Osteoblast (primary cell): ENCODE measurements at regions not wholly inside any gene's neighbourhood (a gene's known extent, or its start where the extent isn't known, plus 50 kb on each side); places are given as distances from the start of the nearest gene placed in this dataset.

Source experiments
- DNase-seq: peaks from one replicate; pipeline ENCODE4 v3.0.0; 2011; ENCODE audit warnings: low spot score, mixed read lengths; ENCODE audit not compliant: insufficient read length; ENCODE audit errors: missing footprints
- H2AFZ ChIP-seq: 2 replicates; pipeline ENCODE4 v1.6.0; 2011; ENCODE audit warnings: mild to moderate bottlenecking, low read length
- H3K27ac ChIP-seq: 2 replicates; pipeline ENCODE4 v1.5.1; 2011; ENCODE audit warnings: mild to moderate bottlenecking, low read depth, low read length, moderate library complexity
- H3K27me3 ChIP-seq: 2 replicates; pipeline ENCODE4 v1.6.0; 2012; ENCODE audit warnings: mild to moderate bottlenecking, control low read depth, inconsistent platforms, low read length, moderate library complexity; ENCODE audit not compliant: insufficient read depth
- H3K36me3 ChIP-seq: 2 replicates; pipeline ENCODE4 v1.5.1; 2011; ENCODE audit warnings: mild to moderate bottlenecking, low read length, control low read depth, moderate library complexity; ENCODE audit not compliant: insufficient read depth
- H3K4me1 ChIP-seq: 2 replicates; pipeline ENCODE4 v1.5.1; 2011; ENCODE audit warnings: mild to moderate bottlenecking, low read length, control low read depth, moderate library complexity; ENCODE audit not compliant: insufficient read depth
- H3K4me2 ChIP-seq: 2 replicates; pipeline ENCODE4 v1.6.0; 2011; ENCODE audit warnings: mild to moderate bottlenecking, low read length; ENCODE audit not compliant: insufficient read depth
- H3K4me3 ChIP-seq: fragments of 200-600 bp; sonication (generic); 3 replicates; pipeline ENCODE4 v1.5.1; 2012; ENCODE audit warnings: mild to moderate bottlenecking, low read length, inconsistent platforms; ENCODE audit not compliant: insufficient read depth
- H3K79me2 ChIP-seq: 2 replicates; pipeline ENCODE4 v1.6.0; 2012; ENCODE audit warnings: mild to moderate bottlenecking, low read length, control low read depth, inconsistent platforms; ENCODE audit not compliant: insufficient read depth
- H3K9me3 ChIP-seq: 2 replicates; pipeline ENCODE4 v1.5.1; 2011; ENCODE audit warnings: low read depth, low read length, control low read depth
- H4K20me1 ChIP-seq: 2 replicates; pipeline ENCODE4 v1.6.0; 2012; ENCODE audit warnings: mild to moderate bottlenecking, low read length, control low read depth; ENCODE audit not compliant: insufficient read depth
- TF ChIP-seq, protein P1 (sequence below): IDR thresholded peaks from 2 replicates; pipeline ENCODE4 v1.5.1; 2011; ENCODE audit warnings: mild to moderate bottlenecking, low read depth, low read length, moderate library complexity; ENCODE audit errors: extremely low read depth

DNA sequence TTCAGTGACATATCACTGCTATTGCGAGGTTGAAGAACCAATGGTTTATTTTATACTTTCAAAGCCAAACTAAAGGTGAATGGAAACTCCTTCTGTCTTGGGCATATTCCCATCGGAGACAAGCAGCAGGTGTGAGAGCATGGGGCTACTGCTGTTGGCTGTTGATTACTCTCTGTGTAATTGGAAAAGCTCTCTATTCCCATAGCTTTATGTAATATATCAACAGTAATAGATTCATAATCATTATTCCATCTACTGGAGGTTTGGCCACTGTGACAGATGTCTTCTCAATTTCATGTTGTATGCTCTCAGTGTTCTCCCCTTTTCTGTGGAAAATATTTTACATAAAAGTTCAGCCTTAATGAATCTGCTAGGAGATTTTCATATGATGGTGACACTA is 352.0 kb downstream of the BTG1 start:
- no peaks in the 10 kb centered on the region for H3K9me3 ChIP-seq
- H3K36me3 ChIP-seq: no peaks in the 10 kb centered on the region
- H3K4me3 ChIP-seq: no peak overlapping the region
- TF ChIP-seq, protein P1, sequence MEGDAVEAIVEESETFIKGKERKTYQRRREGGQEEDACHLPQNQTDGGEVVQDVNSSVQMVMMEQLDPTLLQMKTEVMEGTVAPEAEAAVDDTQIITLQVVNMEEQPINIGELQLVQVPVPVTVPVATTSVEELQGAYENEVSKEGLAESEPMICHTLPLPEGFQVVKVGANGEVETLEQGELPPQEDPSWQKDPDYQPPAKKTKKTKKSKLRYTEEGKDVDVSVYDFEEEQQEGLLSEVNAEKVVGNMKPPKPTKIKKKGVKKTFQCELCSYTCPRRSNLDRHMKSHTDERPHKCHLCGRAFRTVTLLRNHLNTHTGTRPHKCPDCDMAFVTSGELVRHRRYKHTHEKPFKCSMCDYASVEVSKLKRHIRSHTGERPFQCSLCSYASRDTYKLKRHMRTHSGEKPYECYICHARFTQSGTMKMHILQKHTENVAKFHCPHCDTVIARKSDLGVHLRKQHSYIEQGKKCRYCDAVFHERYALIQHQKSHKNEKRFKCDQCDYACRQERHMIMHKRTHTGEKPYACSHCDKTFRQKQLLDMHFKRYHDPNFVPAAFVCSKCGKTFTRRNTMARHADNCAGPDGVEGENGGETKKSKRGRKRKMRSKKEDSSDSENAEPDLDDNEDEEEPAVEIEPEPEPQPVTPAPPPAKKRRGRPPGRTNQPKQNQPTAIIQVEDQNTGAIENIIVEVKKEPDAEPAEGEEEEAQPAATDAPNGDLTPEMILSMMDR: no peak
- H3K4me2 ChIP-seq: no peak overlapping the region
- H3K79me2 ChIP-seq: no peaks in the 10 kb centered on the region
- no peak overlapping the region for H2AFZ ChIP-seq
- H3K4me1 ChIP-seq: no peaks in the 10 kb centered on the region
- no peak for DNase-seq
- no peak overlapping the region for H3K27ac ChIP-seq
- no peaks in the 10 kb centered on the region for H3K27me3 ChIP-seq
- no peaks in the 10 kb centered on the region for H4K20me1 ChIP-seq

- no peaks in the 10 kb centered on the region for H4K20me1 ChIP-seq
- H3K27me3 ChIP-seq: no peaks in the 10 kb centered on the region
- H3K9me3 ChIP-seq: no peaks in the 10 kb centered on the region
- DNase-seq: no peak
- no peak overlapping the region for H2AFZ ChIP-seq
- TF ChIP-seq, protein P1: no peak
- no peaks in the 10 kb centered on the region for H3K36me3 ChIP-seq
- no peak overlapping the region for H3K4me2 ChIP-seq
- no peak overlapping the region for H3K27ac ChIP-seq
- no peaks in the 10 kb centered on the region for H3K79me2 ChIP-seq
- H3K4me1 ChIP-seq: no peaks in the 10 kb centered on the region
- no peak overlapping the region for H3K4me3 ChIP-seq
Measured at GRCh38 chr12:91792597-91792996, 353.0 kb downstream of the BTG1 start.

GRCh38 chr12:91786499-91787272 is 359.0 kb downstream of the BTG1 start:
- Histone ChIP-seq H3K27me3 (no peaks in the 10 kb centered on the region), H2AFZ (no peak overlapping the region), H3K4me3 (no peak overlapping the region), H3K4me2 (no peak overlapping the region), H4K20me1 (no peaks in the 10 kb centered on the region), H3K9me3 (no peaks in the 10 kb centered on the region), H3K4me1 (no peaks in the 10 kb centered on the region), H3K27ac (no peak overlapping the region), H3K36me3 (no peaks in the 10 kb centered on the region), H3K79me2 (no peaks in the 10 kb centered on the region)
- TF ChIP-seq, protein P1: no peak
- DNase-seq: no peak

GRCh38 chr12:91785655-91786498 is 359.8 kb downstream of the BTG1 start:
- Histone ChIP-seq H4K20me1 (no peaks in the 10 kb centered on the region), H2AFZ (no peak overlapping the region), H3K79me2 (no peaks in the 10 kb centered on the region), H3K9me3 (no peaks in the 10 kb centered on the region), H3K4me2 (no peak overlapping the region), H3K4me3 (no peak overlapping the region), H3K36me3 (no peaks in the 10 kb centered on the region), H3K27ac (no peak overlapping the region), H3K27me3 (no peaks in the 10 kb centered on the region), H3K4me1 (no peaks in the 10 kb centered on the region)
- TF ChIP-seq, protein P1: no peak
- no peak for DNase-seq
